Activated CD4-positive, alpha-beta T cell treated with anti-CD3 and anti-CD28 coated beads for 48 hours (primary cell): ENCODE measurements at regions not wholly inside any gene's neighbourhood (a gene's known extent, or its start where the extent isn't known, plus 50 kb on each side); places are given as distances from the start of the nearest gene placed in this dataset.
"Not testable (repeated sequence)": the region's sequence is repeated elsewhere in the genome, so short reads cannot be mapped to it uniquely, and the experiment has no call there.

Experiments used
- DNase-seq: peaks from one replicate; pipeline ENCODE4 v3.0.0-alpha.2; 2020

- DNase-seq, result no peak
Measured at GRCh38 chr2:226573158-226573557, 226.5 kb downstream of the IRS1 start.

- no peak for DNase-seq
Measured at GRCh38 chr2:226564667-226565066, 235.0 kb downstream of the IRS1 start.

- DNase-seq, result no peak
Measured at GRCh38 chr2:226561962-226562361, 237.7 kb downstream of the IRS1 start.

GRCh38 chr2:226560325-226560724 is 239.3 kb downstream of the IRS1 start:
- DNase-seq, result no peak

- no peak for DNase-seq
Measured at GRCh38 chr2:226559536-226559935, 240.1 kb downstream of the IRS1 start.

GRCh38 chr2:226558418-226558817 is 241.2 kb downstream of the IRS1 start:
- no peak for DNase-seq

GRCh38 chr2:226556050-226556449 is 243.6 kb downstream of the IRS1 start:
- no peak for DNase-seq

GRCh38 chr2:226554701-226555100 is 244.9 kb downstream of the IRS1 start:
- DNase-seq, result no peak

- DNase-seq, result no peak
Measured at GRCh38 chr2:226553333-226553732, 246.3 kb downstream of the IRS1 start.

GRCh38 chr2:226552571-226553285 is 246.9 kb downstream of the IRS1 start:
- no peak for DNase-seq

GRCh38 chr2:226551522-226552250 is 247.9 kb downstream of the IRS1 start:
- DNase-seq, result no peak

GRCh38 chr2:226550801-226551200 is 248.8 kb downstream of the IRS1 start:
- DNase-seq, result no peak

- no peak for DNase-seq
Measured at GRCh38 chr2:226548732-226549131, 250.9 kb downstream of the IRS1 start.

- DNase-seq, result no peak
Measured at GRCh38 chr2:226544596-226545210, 254.9 kb downstream of the IRS1 start.

- no peak for DNase-seq
Measured at GRCh38 chr2:226540204-226540994, 259.2 kb downstream of the IRS1 start.

- no peak for DNase-seq
Measured at GRCh38 chr2:226536410-226536809, 263.2 kb downstream of the IRS1 start.

GRCh38 chr2:226532976-226533375 is 266.6 kb downstream of the IRS1 start:
- DNase-seq, result not testable (repeated sequence)

- DNase-seq, result no peak
Measured at GRCh38 chr2:226531061-226531810, 268.4 kb downstream of the IRS1 start.

GRCh38 chr2:226529556-226529955 is 270.1 kb downstream of the IRS1 start:
- no peak for DNase-seq

GRCh38 chr2:226526716-226527115 is 272.9 kb downstream of the IRS1 start:
- DNase-seq, result no peak

GRCh38 chr2:226524381-226524843 is 275.2 kb downstream of the IRS1 start:
- no peak for DNase-seq

GRCh38 chr2:226520723-226521122 is 278.9 kb downstream of the IRS1 start:
- DNase-seq, result no peak
